ENCODE measurements at regions not wholly inside any gene's neighbourhood (a gene's known extent, or its start where the extent isn't known, plus 50 kb on each side); places are given as distances from the start of the nearest gene placed in this dataset.

DNA sequence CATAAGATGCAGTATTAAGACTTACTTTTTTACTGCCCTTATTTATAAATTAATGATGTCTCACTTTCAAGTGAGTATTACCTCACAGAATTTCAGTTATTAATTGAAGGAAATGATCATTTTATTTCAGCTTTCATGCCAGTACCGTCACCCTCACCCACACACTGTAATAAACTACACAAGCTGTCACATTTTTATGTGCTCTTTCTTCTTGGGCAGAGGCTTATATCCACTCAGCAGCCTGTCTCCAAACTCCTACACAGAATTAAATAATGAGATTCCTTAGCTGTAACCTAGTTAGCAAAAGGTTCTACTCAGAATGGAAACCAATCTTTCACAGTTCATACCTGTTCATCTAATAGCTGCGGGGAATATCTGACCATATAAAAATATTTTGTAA lies 1915.8 kb upstream of the CDH6 start:
- ChIA-PET POLR2A (no interaction called here), CTCF (no interaction called here)
- H3K27ac ChIP-seq (ENCODE audit: low read depth in 1 of 2, low read length in 2 of 2) = no peak overlapping the region
- H3K4me3 ChIP-seq (ENCODE audit: low read length) = no peak overlapping the region
- intact Hi-C loops (cut with DNase I, micrococcal nuclease) = no loop called here
- Mint-ChIP-seq H3K9me3 (peaks cover 25% of the 10 kb centered on the region), H3K27ac (no peak overlapping the region), H3K36me3 (ENCODE audit: low read depth) (no peaks in the 10 kb centered on the region), H3K27me3 (no peaks in the 10 kb centered on the region), H3K4me1 (ENCODE audit: low read depth) (no peaks in the 10 kb centered on the region), H3K4me3 (no peak overlapping the region)
- H3K27me3 ChIP-seq (ENCODE audit: control insufficient read depth in 1 of 2, insufficient read depth in 2 of 2, low read length in 2 of 2) = no peaks in the 10 kb centered on the region
- H3K36me3 ChIP-seq (ENCODE audit: insufficient read depth, low read length) = no peaks in the 10 kb centered on the region
- H3K4me1 ChIP-seq (ENCODE audit: insufficient read depth, low read length) = no peaks in the 10 kb centered on the region
- DNase-seq (no peak), ATAC-seq (ENCODE audit: poor library complexity) (no peak)
- TF ChIP-seq, protein P1, sequence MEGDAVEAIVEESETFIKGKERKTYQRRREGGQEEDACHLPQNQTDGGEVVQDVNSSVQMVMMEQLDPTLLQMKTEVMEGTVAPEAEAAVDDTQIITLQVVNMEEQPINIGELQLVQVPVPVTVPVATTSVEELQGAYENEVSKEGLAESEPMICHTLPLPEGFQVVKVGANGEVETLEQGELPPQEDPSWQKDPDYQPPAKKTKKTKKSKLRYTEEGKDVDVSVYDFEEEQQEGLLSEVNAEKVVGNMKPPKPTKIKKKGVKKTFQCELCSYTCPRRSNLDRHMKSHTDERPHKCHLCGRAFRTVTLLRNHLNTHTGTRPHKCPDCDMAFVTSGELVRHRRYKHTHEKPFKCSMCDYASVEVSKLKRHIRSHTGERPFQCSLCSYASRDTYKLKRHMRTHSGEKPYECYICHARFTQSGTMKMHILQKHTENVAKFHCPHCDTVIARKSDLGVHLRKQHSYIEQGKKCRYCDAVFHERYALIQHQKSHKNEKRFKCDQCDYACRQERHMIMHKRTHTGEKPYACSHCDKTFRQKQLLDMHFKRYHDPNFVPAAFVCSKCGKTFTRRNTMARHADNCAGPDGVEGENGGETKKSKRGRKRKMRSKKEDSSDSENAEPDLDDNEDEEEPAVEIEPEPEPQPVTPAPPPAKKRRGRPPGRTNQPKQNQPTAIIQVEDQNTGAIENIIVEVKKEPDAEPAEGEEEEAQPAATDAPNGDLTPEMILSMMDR (IDR thresholded peaks at IDR 0.05) = no peak
- H3K9me3 ChIP-seq (ENCODE audit: control insufficient read depth in 1 of 2, insufficient read depth in 1 of 2, low read length in 2 of 2) = peaks cover 0 to 5% of the 10 kb centered on the region in 2 experiments

DNA sequence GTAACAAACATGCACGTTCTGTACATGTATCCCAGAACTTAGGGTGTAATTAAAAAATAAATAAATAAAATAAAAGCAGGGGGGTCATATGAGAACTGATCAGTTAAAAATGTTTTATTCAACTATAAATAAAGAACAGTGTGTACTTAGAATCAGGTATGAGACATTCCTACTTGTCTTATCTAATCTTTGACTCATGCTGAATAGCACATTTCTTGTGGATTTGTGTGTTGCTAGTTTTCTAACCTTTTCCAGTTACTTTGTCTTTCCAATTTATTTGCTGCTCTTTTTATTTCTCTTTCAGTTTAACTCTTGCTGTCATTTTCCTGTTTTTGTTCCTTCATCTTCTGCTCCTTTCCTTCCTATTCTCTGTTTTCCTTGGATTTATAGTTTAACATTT lies 1917.1 kb upstream of the CDH6 start:
- no peaks in the 10 kb centered on the region for H3K27me3 Mint-ChIP-seq
- no peaks in the 10 kb centered on the region for H3K4me1 Mint-ChIP-seq (ENCODE audit: low read depth)
- Histone ChIP-seq H3K36me3 (ENCODE audit: insufficient read depth, low read length) (no peaks in the 10 kb centered on the region), H3K9me3 (ENCODE audit: control insufficient read depth in 1 of 2, insufficient read depth in 1 of 2, low read length in 2 of 2) (peaks cover 0 to 5% of the 10 kb centered on the region in 2 experiments), H3K27me3 (ENCODE audit: control insufficient read depth in 1 of 2, insufficient read depth in 2 of 2, low read length in 2 of 2) (no peaks in the 10 kb centered on the region), H3K4me3 (ENCODE audit: low read length) (no peak overlapping the region), H3K4me1 (ENCODE audit: insufficient read depth, low read length) (no peaks in the 10 kb centered on the region), H3K27ac (ENCODE audit: low read depth in 1 of 2, low read length in 2 of 2) (no peak overlapping the region)
- ChIA-PET CTCF (no interaction called here), POLR2A (no interaction called here)
- H3K27ac Mint-ChIP-seq = no peak overlapping the region
- no peaks in the 10 kb centered on the region for H3K36me3 Mint-ChIP-seq (ENCODE audit: low read depth)
- intact Hi-C loops (cut with DNase I, micrococcal nuclease) = no loop called here
- TF ChIP-seq, protein P1 (IDR thresholded peaks at IDR 0.05) = no peak
- no peak for ATAC-seq (ENCODE audit: poor library complexity)
- no peak overlapping the region for H3K4me3 Mint-ChIP-seq
- no peak for DNase-seq
- peaks cover 29% of the 10 kb centered on the region for H3K9me3 Mint-ChIP-seq

DNA sequence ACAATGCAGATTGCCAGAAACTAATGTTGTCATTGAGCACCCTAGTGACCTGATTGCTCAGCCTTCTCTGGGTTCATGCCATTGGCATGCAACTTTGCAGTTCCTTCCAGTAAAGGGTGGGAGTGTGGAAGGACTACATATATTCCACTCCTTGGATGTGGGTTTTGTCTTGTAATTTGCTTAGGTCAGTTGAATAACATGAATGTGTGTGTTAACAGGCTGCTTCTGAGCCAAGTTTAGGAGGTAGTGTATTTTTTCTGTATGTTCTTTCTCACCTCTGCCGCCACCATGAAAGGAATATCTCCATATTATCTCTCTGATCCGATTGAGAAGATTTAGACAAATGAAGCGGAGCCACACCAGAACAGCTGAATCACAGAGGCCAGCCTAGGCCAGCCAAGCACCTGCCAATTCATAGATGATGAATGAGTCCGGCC lies 1929.6 kb upstream of the CDH6 start:
- no peak for DNase-seq
- intact Hi-C loops (cut with DNase I, micrococcal nuclease) = no loop called here
- Mint-ChIP-seq H3K27ac (no peak overlapping the region), H3K4me1 (ENCODE audit: low read depth) (no peaks in the 10 kb centered on the region), H3K36me3 (ENCODE audit: low read depth) (no peaks in the 10 kb centered on the region), H3K27me3 (no peaks in the 10 kb centered on the region), H3K9me3 (peaks cover 9% of the 10 kb centered on the region), H3K4me3 (no peak overlapping the region)
- Histone ChIP-seq H3K4me1 (ENCODE audit: insufficient read depth, low read length) (no peaks in the 10 kb centered on the region), H3K36me3 (ENCODE audit: insufficient read depth, low read length) (no peaks in the 10 kb centered on the region), H3K9me3 (ENCODE audit: control insufficient read depth in 1 of 2, insufficient read depth in 1 of 2, low read length in 2 of 2) (no peaks in the 10 kb centered on the region), H3K27ac (ENCODE audit: low read depth in 1 of 2, low read length in 2 of 2) (no peak overlapping the region), H3K4me3 (ENCODE audit: low read length) (no peak overlapping the region), H3K27me3 (ENCODE audit: control insufficient read depth in 1 of 2, insufficient read depth in 2 of 2, low read length in 2 of 2) (no peaks in the 10 kb centered on the region)
- TF ChIP-seq, protein P1 (IDR thresholded peaks at IDR 0.05) = no peak
- ChIA-PET CTCF (no interaction called here), POLR2A (no interaction called here)
- no peak for ATAC-seq (ENCODE audit: poor library complexity)

Measured in CD4-positive, alpha-beta T cell (primary cell).